CD14-positive monocyte (primary cell): ENCODE measurements at regions not wholly inside any gene's neighbourhood (a gene's known extent, or its start where the extent isn't known, plus 50 kb on each side); places are given as distances from the start of the nearest gene placed in this dataset.

Experiments
- DNase-seq, 3 donors: peaks; one replicate each; pipeline ENCODE4 v3.0.0-alpha.2; 2011 to 2022
- H2AFZ ChIP-seq: 2 replicates; pipeline ENCODE4 v1.6.0; 2012; ENCODE audit warnings: mild to moderate bottlenecking, low read depth, low read length, inconsistent platforms; ENCODE audit not compliant: insufficient read depth, poor library complexity, severe bottlenecking
- H3K27ac ChIP-seq, 2 donors: 1 replicate in 1 of 2; 2 replicates in 1 of 2; pipeline ENCODE4 v1.5.1; 2012 to 2013; ENCODE audit warnings: low read length in 2 of 2, control low read depth in 1 of 2, inconsistent platforms in 1 of 2, low read depth in 1 of 2, mild to moderate bottlenecking in 1 of 2
- H3K27me3 ChIP-seq, 2 donors: one replicate each; pipeline versions ENCODE4 v1.6.0 to v1.6.1; 2011 to 2013; ENCODE audit warnings: low read length in 2 of 2; ENCODE audit not compliant: control insufficient read depth in 2 of 2, insufficient read depth in 2 of 2
- H3K36me3 ChIP-seq, 2 donors: replicated peaks in 1 of 2; 1 replicate in 1 of 2; 2 replicates in 1 of 2; pipeline versions ENCODE4 v1.5.1 to v1.6.1; 2012 to 2013; ENCODE audit warnings: low read length in 2 of 2, control low read depth in 1 of 2, inconsistent platforms in 1 of 2, mild to moderate bottlenecking in 1 of 2; ENCODE audit not compliant: insufficient read depth in 2 of 2, control insufficient read depth in 1 of 2
- H3K4me1 ChIP-seq, 2 donors: 1 replicate in 1 of 2; 2 replicates in 1 of 2; pipeline versions ENCODE4 v1.5.1 to v1.6.1; 2012 to 2013; ENCODE audit warnings: low read length in 2 of 2, control low read depth in 1 of 2, inconsistent platforms in 1 of 2, mild to moderate bottlenecking in 1 of 2, moderate library complexity in 1 of 2; ENCODE audit not compliant: insufficient read depth in 2 of 2, control insufficient read depth in 1 of 2
- H3K4me2 ChIP-seq: replicated peaks from 2 replicates; pipeline ENCODE3; 2012; ENCODE audit warnings: low read length, moderate library complexity, mild to moderate bottlenecking; ENCODE audit not compliant: poor library complexity, severe bottlenecking; ENCODE audit errors: extremely low read depth
- H3K4me3 ChIP-seq, 3 experiments: fragments of 200-600 bp in 1 of 3; sonication (generic) in 1 of 3; replicated peaks in 1 of 3; 1 replicate in 2 of 3; 2 replicates in 1 of 3; pipeline ENCODE4 v1.5.1; 2011 to 2013; ENCODE audit warnings: low read length in 3 of 3, mild to moderate bottlenecking in 3 of 3, control low read depth in 2 of 3, low read depth in 2 of 3, inconsistent platforms in 1 of 3, moderate library complexity in 1 of 3
- H3K79me2 ChIP-seq: 2 replicates; pipeline ENCODE4 v1.6.0; 2012; ENCODE audit warnings: mild to moderate bottlenecking, control low read depth, inconsistent platforms, low read length, moderate library complexity; ENCODE audit not compliant: insufficient read depth
- H3K9ac ChIP-seq: 2 replicates; pipeline ENCODE4 v1.6.0; 2017; ENCODE audit warnings: low read length, mild to moderate bottlenecking; ENCODE audit not compliant: insufficient read depth, poor library complexity, severe bottlenecking
- H3K9me3 ChIP-seq, 2 donors: replicated peaks in 1 of 2; 1 replicate in 1 of 2; 2 replicates in 1 of 2; pipeline versions ENCODE4 v1.5.1 to v1.6.1; 2012 to 2013; ENCODE audit warnings: low read length in 2 of 2, control low read depth in 1 of 2; ENCODE audit not compliant: control insufficient read depth in 1 of 2, insufficient read depth in 1 of 2
- H4K20me1 ChIP-seq: 2 replicates; pipeline ENCODE4 v1.6.0; 2012; ENCODE audit warnings: mild to moderate bottlenecking, low read length, control low read depth, moderate library complexity; ENCODE audit not compliant: insufficient read depth
- H3K27ac Mint-ChIP-seq, 7 donors: one replicate each; pipeline ENCODE4 v1.8.0; 2020; ENCODE audit warnings: mild to moderate bottlenecking in 7 of 7, mixed read lengths in 7 of 7, moderate library complexity in 6 of 7, inconsistent platforms in 2 of 7
- H3K27me3 Mint-ChIP-seq, 3 donors: one replicate each; pipeline ENCODE4 v1.8.0; 2021 to 2022; ENCODE audit warnings: low read depth in 3 of 3, mild to moderate bottlenecking in 3 of 3, mixed read lengths in 3 of 3, moderate library complexity in 3 of 3, inconsistent platforms in 1 of 3
- H3K36me3 Mint-ChIP-seq, 2 donors: one replicate each; pipeline ENCODE4 v1.8.0; 2020; ENCODE audit warnings: mixed read lengths in 2 of 2, inconsistent platforms in 1 of 2, mild to moderate bottlenecking in 1 of 2
- H3K4me1 Mint-ChIP-seq: one replicate; pipeline ENCODE4 v1.8.0; 2020; ENCODE audit warnings: mild to moderate bottlenecking, mixed read lengths
- H3K4me3 Mint-ChIP-seq, 2 donors: one replicate each; pipeline ENCODE4 v1.8.0; 2020; ENCODE audit warnings: mild to moderate bottlenecking in 2 of 2, mixed read lengths in 2 of 2, moderate library complexity in 1 of 2
- H3K9me3 Mint-ChIP-seq, 7 donors: one replicate each; pipeline ENCODE4 v1.8.0; 2020 to 2022; ENCODE audit warnings: mixed read lengths in 7 of 7, mild to moderate bottlenecking in 6 of 7, moderate library complexity in 6 of 7, inconsistent platforms in 2 of 7
- WGBS: methylation state at CpG from one replicate; pipeline ENCODE4 v1.1.5; 2013; ENCODE audit warnings: missing lambda C conversion rate; ENCODE audit not compliant: insufficient coverage; 5-methylcytosine and 5-hydroxymethylcytosine counted together
- intact Hi-C, 2 donors: fragments of 100-400 bp; cut with micrococcal nuclease; formaldehyde crosslinking; loops; one replicate each; pipeline versions ENCODE4 v1.15.0 to v1.15.1; 2023
- TF ChIP-seq, protein P1 (sequence below): fragments of 200-600 bp; IDR thresholded peaks from one replicate; pipeline ENCODE4 v1.8.0; 2022; ENCODE audit warnings: antibody characterized with exemption, mild to moderate bottlenecking

DNA sequence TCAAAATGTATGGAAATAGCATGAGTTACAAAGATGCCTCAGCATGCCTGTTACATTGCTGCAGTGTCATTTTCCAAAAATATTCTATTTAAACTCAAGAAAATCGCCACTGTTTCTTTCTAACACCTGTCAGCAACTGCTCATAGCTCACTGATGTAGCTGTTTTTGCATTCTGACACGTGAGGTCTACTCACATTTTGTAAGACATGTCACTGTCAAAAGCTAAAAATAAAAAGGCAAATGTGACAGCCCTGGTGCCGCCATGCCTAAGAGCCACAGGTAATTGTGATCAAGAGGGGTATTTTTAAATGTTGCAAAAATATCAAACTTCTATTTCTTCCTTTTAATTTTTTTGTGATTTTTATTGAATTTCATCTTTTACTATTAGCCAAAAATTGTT is 556.2 kb upstream of the TMPRSS15 start:
- Histone ChIP-seq H3K4me3 (no peak overlapping the region), H3K4me2 (no peak overlapping the region), H3K4me1 (no peaks in the 10 kb centered on the region), H3K9me3 (no peaks in the 10 kb centered on the region), H3K27me3 (no peaks in the 10 kb centered on the region), H4K20me1 (no peaks in the 10 kb centered on the region), H3K79me2 (no peaks in the 10 kb centered on the region), H3K27ac (no peak overlapping the region), H3K36me3 (no peaks in the 10 kb centered on the region), H2AFZ (no peak overlapping the region), H3K9ac (no peak overlapping the region)
- TF ChIP-seq, protein P1, sequence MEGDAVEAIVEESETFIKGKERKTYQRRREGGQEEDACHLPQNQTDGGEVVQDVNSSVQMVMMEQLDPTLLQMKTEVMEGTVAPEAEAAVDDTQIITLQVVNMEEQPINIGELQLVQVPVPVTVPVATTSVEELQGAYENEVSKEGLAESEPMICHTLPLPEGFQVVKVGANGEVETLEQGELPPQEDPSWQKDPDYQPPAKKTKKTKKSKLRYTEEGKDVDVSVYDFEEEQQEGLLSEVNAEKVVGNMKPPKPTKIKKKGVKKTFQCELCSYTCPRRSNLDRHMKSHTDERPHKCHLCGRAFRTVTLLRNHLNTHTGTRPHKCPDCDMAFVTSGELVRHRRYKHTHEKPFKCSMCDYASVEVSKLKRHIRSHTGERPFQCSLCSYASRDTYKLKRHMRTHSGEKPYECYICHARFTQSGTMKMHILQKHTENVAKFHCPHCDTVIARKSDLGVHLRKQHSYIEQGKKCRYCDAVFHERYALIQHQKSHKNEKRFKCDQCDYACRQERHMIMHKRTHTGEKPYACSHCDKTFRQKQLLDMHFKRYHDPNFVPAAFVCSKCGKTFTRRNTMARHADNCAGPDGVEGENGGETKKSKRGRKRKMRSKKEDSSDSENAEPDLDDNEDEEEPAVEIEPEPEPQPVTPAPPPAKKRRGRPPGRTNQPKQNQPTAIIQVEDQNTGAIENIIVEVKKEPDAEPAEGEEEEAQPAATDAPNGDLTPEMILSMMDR: no peak
- Mint-ChIP-seq H3K4me3 (no peak overlapping the region), H3K27ac (no peak overlapping the region), H3K4me1 (no peaks in the 10 kb centered on the region), H3K36me3 (no peaks in the 10 kb centered on the region), H3K9me3 (no peaks in the 10 kb centered on the region), H3K27me3 (no peaks in the 10 kb centered on the region)
- DNase-seq: no peak
- intact Hi-C loops: no loop called here
- 88% methylated on average over 1 of the region's 3 CpGs for WGBS

DNA sequence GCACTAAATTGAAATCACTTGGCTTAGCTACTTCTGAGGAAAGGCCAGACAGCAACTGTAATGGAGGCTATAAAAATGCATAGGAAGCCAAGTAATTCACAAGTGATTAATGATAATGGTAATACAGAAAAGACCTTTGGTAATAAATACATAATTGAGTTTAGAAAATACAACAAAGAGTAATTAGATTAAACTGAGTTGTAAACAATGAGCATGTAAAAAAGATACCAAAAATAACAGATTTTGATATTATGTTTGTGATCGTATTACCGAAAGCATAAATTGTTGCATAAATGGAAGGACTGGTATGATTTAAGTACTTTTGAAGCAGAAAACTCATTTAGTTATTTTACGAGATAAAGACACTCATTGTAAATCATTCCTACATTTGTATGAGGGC is 556.7 kb upstream of the TMPRSS15 start:
- Histone ChIP-seq H2AFZ (no peak overlapping the region), H3K79me2 (no peaks in the 10 kb centered on the region), H3K4me2 (no peak overlapping the region), H3K36me3 (no peaks in the 10 kb centered on the region), H3K9me3 (no peaks in the 10 kb centered on the region), H3K9ac (no peak overlapping the region), H4K20me1 (no peaks in the 10 kb centered on the region), H3K27ac (no peak overlapping the region), H3K4me3 (no peak overlapping the region), H3K4me1 (no peaks in the 10 kb centered on the region), H3K27me3 (no peaks in the 10 kb centered on the region)
- Mint-ChIP-seq H3K4me1 (no peaks in the 10 kb centered on the region), H3K36me3 (no peaks in the 10 kb centered on the region), H3K27ac (no peak overlapping the region), H3K4me3 (no peak overlapping the region), H3K27me3 (no peaks in the 10 kb centered on the region), H3K9me3 (peaks cover 0 to 3% (median 0%) of the 10 kb centered on the region in 7 donors)
- TF ChIP-seq, protein P1: no peak
- no CpG with 5 or more reads among the region's 3 CpGs for WGBS
- no peak for DNase-seq
- intact Hi-C loops: no loop called here
